Right atrium auricular region (tissue), 2 donors: ENCODE measurements at regions not wholly inside any gene's neighbourhood (a gene's known extent, or its start where the extent isn't known, plus 50 kb on each side); places are given as distances from the start of the nearest gene placed in this dataset.
"Not testable (repeated sequence)": the region's sequence is repeated elsewhere in the genome, so short reads cannot be mapped to it uniquely, and the experiment has no call there.

Source experiments
- DNase-seq: peaks from one replicate; pipeline ENCODE4 v3.0.0-alpha.2; 2019; ENCODE audit warnings: low spot score
- H3K27ac ChIP-seq, 2 donors: fragments of 200-600 bp; sonication (generic); 1 replicate in 1 of 2; 2 replicates in 1 of 2; pipeline ENCODE4 v1.5.1; 2016 to 2019
- H3K27me3 ChIP-seq, 2 donors: fragments of 200-600 bp; sonication (generic); one replicate each; pipeline versions ENCODE4 v1.5.1 to v1.6.0; 2017 to 2019
- H3K36me3 ChIP-seq: fragments of 200-600 bp; sonication (generic); one replicate; pipeline ENCODE4 v1.5.1; 2016
- H3K4me1 ChIP-seq, 2 donors: fragments of 200-600 bp; sonication (generic); one replicate each; pipeline versions ENCODE4 v1.5.1 to v1.6.0; 2017 to 2019
- H3K4me3 ChIP-seq, 2 donors: fragments of 200-600 bp; sonication (generic); 1 replicate in 1 of 2; 2 replicates in 1 of 2; pipeline ENCODE4 v1.5.1; 2017 to 2019; ENCODE audit warnings: mild to moderate bottlenecking in 1 of 2, moderate library complexity in 1 of 2
- H3K9me3 ChIP-seq, 2 donors: fragments of 200-600 bp; sonication (generic); one replicate each; pipeline ENCODE4 v1.5.1; 2019
- CTCF ChIP-seq, 2 donors: fragments of 200-600 bp; sonication (generic); IDR thresholded peaks; one replicate each; pipeline ENCODE4 v1.5.1; 2019; ENCODE audit warnings: antibody characterized with exemption in 2 of 2

- Histone ChIP-seq H3K4me1 (no peaks in the 10 kb centered on the region), H3K9me3 (no peaks in the 10 kb centered on the region), H3K27ac (no peak overlapping the region), H3K36me3 (no peaks in the 10 kb centered on the region), H3K4me3 (no peak overlapping the region), H3K27me3 (no peaks in the 10 kb centered on the region)
- no peak for DNase-seq
- no peak for TF ChIP-seq CTCF (IDR thresholded peaks at IDR 0.05)
Measured at GRCh38 chr12:77222336-77222735, 157.0 kb upstream of the E2F7 start.

- DNase-seq = no peak
- no peak for TF ChIP-seq CTCF (IDR thresholded peaks at IDR 0.05)
- Histone ChIP-seq H3K27me3 (no peaks in the 10 kb centered on the region), H3K4me1 (no peaks in the 10 kb centered on the region), H3K4me3 (no peak overlapping the region), H3K27ac (no peak overlapping the region), H3K36me3 (no peaks in the 10 kb centered on the region), H3K9me3 (no peaks in the 10 kb centered on the region)
Measured at GRCh38 chr12:77220586-77220985, 155.2 kb upstream of the E2F7 start.

GRCh38 chr12:77218278-77218677, 152.9 kb upstream of the E2F7 start:
- Histone ChIP-seq H3K9me3 (no peaks in the 10 kb centered on the region), H3K27me3 (no peaks in the 10 kb centered on the region), H3K4me1 (no peaks in the 10 kb centered on the region), H3K27ac (no peak overlapping the region), H3K36me3 (no peaks in the 10 kb centered on the region), H3K4me3 (no peak overlapping the region)
- TF ChIP-seq CTCF (IDR thresholded peaks at IDR 0.05) = no peak
- no peak for DNase-seq

- not testable (repeated sequence) for H3K36me3 ChIP-seq, H3K4me3 ChIP-seq, H3K4me1 ChIP-seq, H3K9me3 ChIP-seq, H3K27ac ChIP-seq, H3K27me3 ChIP-seq, DNase-seq
Measured at GRCh38 chr12:77216136-77216535, 150.8 kb upstream of the E2F7 start.

- DNase-seq = no peak
- no peaks in the 10 kb centered on the region for H3K36me3 ChIP-seq
- H3K4me3 ChIP-seq = no peak overlapping the region
Measured at GRCh38 chr12:77214136-77214535, 148.8 kb upstream of the E2F7 start.

GRCh38 chr12:77213319-77213718, 147.9 kb upstream of the E2F7 start:
- TF ChIP-seq CTCF (IDR thresholded peaks at IDR 0.05) = no peak
- peaks cover 8 to 14% of the 10 kb centered on the region in 2 donors for H3K9me3 ChIP-seq
- no peaks in the 10 kb centered on the region for H3K4me1 ChIP-seq
- H3K36me3 ChIP-seq = no peaks in the 10 kb centered on the region
- no peaks in the 10 kb centered on the region for H3K27me3 ChIP-seq
- H3K27ac ChIP-seq = no peak overlapping the region
- no peak overlapping the region for H3K4me3 ChIP-seq
- no peak for DNase-seq

More at GRCh38 chr12:77214136-77214535, 148.8 kb upstream of the E2F7 start:
- Histone ChIP-seq H3K27me3 (no peaks in the 10 kb centered on the region), H3K4me1 (no peaks in the 10 kb centered on the region), H3K27ac (no peak overlapping the region), H3K9me3 (peaks cover 8 to 14% of the 10 kb centered on the region in 2 donors)
- no peak for TF ChIP-seq CTCF (IDR thresholded peaks at IDR 0.05)
